ENCODE measurements at regions not wholly inside any gene's neighbourhood (a gene's known extent, or its start where the extent isn't known, plus 50 kb on each side); places are given as distances from the start of the nearest gene placed in this dataset.
"Not testable (repeated sequence)": the region's sequence is repeated elsewhere in the genome, so short reads cannot be mapped to it uniquely, and the experiment has no call there.

DNA sequence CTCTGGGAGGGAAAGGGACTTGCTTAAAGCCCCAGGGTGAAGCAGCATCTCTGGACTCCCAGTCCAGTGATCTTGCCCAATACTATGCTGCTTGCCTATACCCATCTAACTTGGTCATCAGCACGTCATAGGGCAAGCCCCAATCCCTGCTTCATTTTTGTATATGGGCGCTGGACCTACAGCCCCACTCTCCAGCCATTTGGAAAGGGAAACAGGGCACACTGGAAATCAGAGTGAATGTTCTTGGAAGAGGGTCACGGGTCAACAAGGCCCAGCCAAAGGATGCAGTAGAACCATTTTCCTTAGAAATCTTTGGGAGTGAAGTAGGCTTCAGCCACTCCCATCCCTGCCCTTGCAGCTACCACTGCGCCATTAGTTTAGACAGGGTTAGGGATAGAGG is 162.5 kb downstream of the GOLGA6L4 start:
- TF ChIP-seq BCL11A (IDR thresholded peaks at IDR 0.05; ENCODE audit: low read depth in 2 of 2, low read length in 2 of 2); TCF12 (IDR thresholded peaks at IDR 0.05; ENCODE audit: low read depth, low read length); ZNF274 (IDR thresholded peaks at IDR 0.05; ENCODE audit: borderline replicate concordance, extremely low read depth, low read length); POLR2A (IDR thresholded peaks at IDR 0.05; ENCODE audit: control extremely low read depth in 1 of 2, low read depth in 2 of 2, low read length in 2 of 2); CTCF (IDR thresholded peaks at IDR 0.05; ENCODE audit: control extremely low read depth in 1 of 3, insufficient read depth in 1 of 3, low read depth in 1 of 3, low read length in 3 of 3); BRCA1 (IDR thresholded peaks at IDR 0.05; ENCODE audit: low read depth, low read length); MAFK (IDR thresholded peaks at IDR 0.05; ENCODE audit: low read depth, low read length); POLR2AphosphoS5 (IDR thresholded peaks at IDR 0.05; ENCODE audit: low read depth, low read length): not testable (repeated sequence)
- TF ChIP-seq, protein P1, sequence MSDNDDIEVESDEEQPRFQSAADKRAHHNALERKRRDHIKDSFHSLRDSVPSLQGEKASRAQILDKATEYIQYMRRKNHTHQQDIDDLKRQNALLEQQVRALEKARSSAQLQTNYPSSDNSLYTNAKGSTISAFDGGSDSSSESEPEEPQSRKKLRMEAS (IDR thresholded peaks at IDR 0.05), result not testable (repeated sequence)

All from H1 (cell line).